ENCODE measurements at regions not wholly inside any gene's neighbourhood (a gene's known extent, or its start where the extent isn't known, plus 50 kb on each side); places are given as distances from the start of the nearest gene placed in this dataset.
A peak's percentile ranks its signal among the peaks of the same experiment; 100 is the strongest.

- peak; percentile 39 for DNase-seq
These were observed 316.0 kb upstream of the CBLB start for GRCh38 chr3:106184540-106185457.

DNA sequence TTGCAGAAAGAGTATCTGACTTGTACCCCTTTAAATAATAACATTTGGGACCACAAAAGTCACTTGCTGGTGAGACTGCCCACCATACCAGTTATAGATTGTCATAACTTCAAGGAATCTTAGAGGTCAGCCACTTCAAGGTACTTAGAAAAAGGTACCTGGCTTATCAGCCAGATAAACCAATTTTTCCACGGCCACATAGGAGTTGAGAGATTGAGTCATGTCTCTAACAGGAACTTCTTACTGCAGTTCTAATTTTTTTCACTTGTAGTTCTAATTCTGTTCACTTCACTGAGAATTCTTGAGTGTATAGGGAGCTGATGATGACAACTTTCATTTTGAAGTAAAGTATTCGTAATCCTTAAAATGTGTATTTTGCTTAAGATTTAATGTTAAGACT, 317.1 kb upstream of the CBLB start:
- DNase-seq: no peak

- no peak for DNase-seq
These were observed 321.5 kb upstream of the CBLB start for GRCh38 chr3:106190296-106190695.

GRCh38 chr3:106191211-106191610, 322.4 kb upstream of the CBLB start:
- no peak for DNase-seq

DNA sequence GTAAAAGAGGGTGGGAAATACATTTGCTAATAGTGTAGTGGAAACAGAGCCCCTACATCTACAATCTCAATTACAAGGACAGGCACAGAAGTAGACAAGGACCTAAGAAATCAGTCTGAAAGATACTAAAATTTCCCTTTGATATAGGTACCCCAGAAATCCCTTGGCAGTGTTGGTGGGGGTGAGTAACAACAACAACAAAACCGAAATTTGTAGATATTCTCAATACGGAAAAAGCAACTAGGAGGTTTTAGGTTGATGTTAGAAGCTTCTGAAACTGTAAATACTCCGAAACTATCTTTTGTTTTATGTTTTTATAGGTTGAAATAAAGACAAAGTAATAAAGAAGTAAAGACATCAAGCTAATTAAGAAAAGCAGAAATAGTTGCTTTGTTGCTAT, 323.1 kb upstream of the CBLB start:
- DNase-seq: no peak

DNA sequence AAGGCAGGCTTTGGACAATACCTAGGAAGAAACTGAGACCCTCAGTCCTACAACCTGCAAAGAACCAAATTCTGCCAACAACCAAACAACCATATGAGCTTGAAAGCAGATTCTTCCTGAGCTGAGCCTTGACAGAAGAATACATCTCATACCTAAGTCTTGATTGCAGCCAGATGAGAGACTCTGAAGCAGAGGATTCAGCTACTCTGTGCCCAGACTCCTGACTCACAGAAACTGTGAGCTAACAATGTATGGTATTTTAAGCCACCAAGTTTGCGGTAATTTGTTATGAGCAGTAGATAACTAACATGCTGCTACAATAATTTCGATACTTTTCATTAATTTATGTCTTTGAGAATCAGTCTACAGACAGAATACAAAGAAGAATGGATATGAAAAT, 325.1 kb upstream of the CBLB start:
- DNase-seq: no peak

GRCh38 chr3:106194726-106195125, 325.9 kb upstream of the CBLB start:
- no peak for DNase-seq

DNA sequence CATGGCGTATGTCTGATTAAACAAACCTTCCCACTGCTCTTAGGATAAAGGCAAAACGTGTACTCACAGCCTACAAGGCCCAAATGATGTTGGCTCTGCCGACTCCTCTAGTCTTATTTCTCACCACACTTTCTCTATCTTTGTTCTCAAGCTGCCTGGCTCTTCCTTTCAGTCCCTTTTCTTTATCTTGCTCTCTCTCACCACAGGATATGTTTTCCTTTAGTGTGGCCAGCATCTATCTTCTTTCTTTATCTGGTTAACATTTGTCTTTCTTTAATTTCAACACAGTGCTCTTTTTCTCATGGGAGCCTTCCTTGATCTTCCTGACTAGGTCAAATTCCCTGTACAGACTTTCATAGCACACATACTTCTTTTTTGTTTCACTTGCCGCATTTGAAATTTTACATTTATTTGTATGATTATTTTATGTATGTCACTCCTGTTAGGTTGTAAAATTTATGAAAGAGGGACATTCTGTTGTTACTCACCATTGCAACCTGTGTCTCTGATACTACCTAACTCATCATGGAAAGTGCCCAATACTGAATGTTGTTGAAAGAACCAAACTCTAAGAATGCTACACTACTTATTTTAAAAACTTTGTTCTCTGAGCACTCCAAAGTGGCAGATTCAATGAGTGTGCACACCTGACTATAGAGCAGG, 328.9 kb upstream of the CBLB start:
- no peak for DNase-seq

- DNase-seq: no peak
These were observed 335.5 kb upstream of the CBLB start for GRCh38 chr3:106204160-106204868.

DNA sequence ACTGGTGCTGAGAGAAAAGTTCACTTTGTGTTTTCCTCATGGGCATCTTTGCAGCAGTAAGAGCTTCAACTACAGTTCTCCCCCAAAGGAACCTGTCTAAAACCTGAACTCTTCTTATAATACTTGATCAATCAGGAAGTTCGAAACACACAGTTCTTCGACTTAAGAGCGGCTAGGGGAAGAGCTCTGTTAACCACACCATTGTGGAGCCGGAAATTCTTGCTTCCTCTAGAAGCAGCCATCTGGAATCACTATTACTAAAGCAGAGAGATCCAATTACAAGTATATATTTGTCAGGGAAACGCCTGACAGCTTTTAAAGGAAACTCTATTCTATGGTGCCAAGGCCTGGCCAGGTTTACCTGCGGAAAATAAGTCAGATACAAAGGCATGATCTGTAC, 337.3 kb upstream of the CBLB start:
- DNase-seq: peak; percentile 52

GRCh38 chr3:106206613-106207012, 337.8 kb upstream of the CBLB start:
- DNase-seq: no peak

GRCh38 chr3:106208251-106208650, 339.4 kb upstream of the CBLB start:
- DNase-seq: no peak

- peak; percentile 41 for DNase-seq
These were observed 340.2 kb upstream of the CBLB start for GRCh38 chr3:106208967-106209366.

DNA sequence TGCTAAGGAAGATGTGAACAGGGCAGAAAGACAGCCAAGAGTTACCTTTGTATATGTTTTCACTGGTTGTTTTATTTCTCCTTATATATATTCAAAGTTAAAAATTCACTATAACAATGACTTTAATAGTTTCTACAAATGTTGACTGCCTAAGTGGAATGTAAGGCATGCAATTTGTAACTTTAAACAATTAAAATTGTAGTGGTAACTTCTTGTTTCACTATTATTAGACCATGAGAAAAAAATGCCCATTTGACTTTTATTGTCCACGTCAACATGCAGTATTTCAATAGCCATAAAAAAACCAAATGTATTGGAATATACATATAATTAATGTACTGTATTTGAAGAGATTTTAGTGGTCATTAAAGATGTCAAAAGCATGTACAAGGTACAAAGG, 340.7 kb upstream of the CBLB start:
- no peak for DNase-seq

- no peak for DNase-seq
These were observed 342.1 kb upstream of the CBLB start for GRCh38 chr3:106210923-106211322.

DNA sequence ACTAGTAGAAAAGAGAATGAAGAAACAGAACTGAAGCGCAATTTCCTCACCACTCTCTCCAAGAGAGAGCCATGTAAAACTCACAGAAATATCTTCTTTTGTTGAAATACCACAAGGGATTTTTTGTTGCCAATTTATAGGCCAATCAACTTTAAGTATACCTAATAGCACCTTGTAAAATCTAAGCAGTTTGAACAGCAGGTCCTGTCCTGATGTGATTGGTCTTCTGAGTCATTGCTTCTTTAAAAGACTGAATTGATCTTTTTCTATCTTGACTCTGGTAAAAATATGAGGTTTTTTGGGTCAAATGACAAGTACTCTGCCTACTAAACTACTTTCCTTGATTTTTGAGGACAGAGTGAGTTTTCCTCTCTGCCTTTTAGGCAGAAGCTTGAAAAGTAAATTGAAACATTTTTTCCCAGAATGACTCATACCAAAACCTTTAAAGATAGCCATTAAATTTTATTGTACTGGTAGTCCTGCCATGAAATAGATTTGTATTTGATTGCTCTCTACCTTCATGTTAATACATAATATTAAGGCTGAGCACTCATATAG, 343.9 kb upstream of the CBLB start:
- DNase-seq: no peak

GRCh38 chr3:106213954-106214353, 345.1 kb upstream of the CBLB start:
- no peak for DNase-seq

DNA sequence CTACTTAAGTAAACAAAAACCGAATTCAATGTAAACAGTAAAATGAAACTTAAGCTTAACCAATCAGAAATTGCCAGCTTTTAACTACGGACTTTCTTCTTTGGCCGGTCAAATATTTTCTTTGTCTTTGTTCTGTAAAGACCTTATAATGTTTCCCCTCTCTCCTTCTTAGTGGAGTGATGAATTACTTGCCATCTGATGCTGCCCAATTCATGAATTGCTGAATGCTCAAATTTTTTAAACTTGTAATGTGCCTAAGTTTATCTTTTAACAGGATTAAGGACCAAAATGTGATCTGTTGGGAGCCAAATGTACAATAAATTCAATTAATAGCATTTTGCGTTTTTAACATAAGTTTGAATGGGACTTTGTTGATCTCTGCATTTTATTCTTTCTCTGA, 345.8 kb upstream of the CBLB start:
- no peak for DNase-seq

GRCh38 chr3:106215047-106215446, 346.2 kb upstream of the CBLB start:
- DNase-seq: no peak

GRCh38 chr3:106217745-106218144, 348.9 kb upstream of the CBLB start:
- no peak for DNase-seq

DNA sequence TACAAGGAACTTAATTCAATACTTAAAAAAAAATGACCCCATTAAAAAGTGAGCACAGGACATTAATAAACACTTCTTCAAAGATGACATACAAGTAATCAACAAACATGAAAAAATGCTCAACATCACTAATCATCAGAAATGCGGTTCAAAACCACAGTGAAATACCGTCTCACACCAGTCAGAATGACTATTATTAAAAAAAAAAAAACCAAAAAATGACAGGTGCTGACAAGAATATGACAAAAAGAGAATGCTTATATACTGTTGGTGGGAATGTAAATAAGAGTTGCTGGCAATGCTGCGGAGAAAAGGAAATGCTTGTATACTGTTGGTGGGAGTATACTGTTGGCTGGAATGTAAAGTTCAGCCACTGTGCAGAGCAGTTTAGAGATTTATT, 358.3 kb upstream of the CBLB start:
- no peak for DNase-seq

DNA sequence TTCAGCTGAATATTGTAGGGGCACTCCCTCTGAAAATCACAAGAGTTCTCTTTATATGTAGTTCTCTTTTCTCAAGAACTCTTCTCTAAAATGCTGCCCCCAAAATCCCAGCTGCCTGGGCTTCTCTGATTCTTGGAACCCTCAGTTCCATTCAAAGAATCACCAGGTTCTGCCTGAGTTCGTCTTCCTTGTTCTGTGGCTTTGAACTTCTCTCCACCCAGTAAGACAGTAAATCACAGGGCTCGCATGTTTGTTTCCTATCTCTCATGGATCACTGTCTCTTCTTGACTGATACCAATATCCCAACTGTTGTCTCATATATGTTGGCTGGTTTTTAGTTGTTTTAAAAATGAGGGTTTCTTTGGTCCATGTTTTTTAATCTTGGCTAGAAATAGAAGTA, 359.5 kb upstream of the CBLB start:
- DNase-seq: no peak

- DNase-seq: no peak
These were observed 360.9 kb upstream of the CBLB start for GRCh38 chr3:106229495-106230278.
